ENCODE measurements at regions not wholly inside any gene's neighbourhood (a gene's known extent, or its start where the extent isn't known, plus 50 kb on each side); places are given as distances from the start of the nearest gene placed in this dataset.

- TF ChIP-seq CTCF (IDR thresholded peaks at IDR 0.05) (no peak), EP300 (IDR thresholded peaks at IDR 0.05) (no peak), POLR2A (IDR thresholded peaks at IDR 0.05) (no peak)
These were observed 132.3 kb upstream of the NR3C2 start for GRCh38 chr4:148574502-148574901.
